ENCODE measurements at regions not wholly inside any gene's neighbourhood (a gene's known extent, or its start where the extent isn't known, plus 50 kb on each side); places are given as distances from the start of the nearest gene placed in this dataset.

DNA sequence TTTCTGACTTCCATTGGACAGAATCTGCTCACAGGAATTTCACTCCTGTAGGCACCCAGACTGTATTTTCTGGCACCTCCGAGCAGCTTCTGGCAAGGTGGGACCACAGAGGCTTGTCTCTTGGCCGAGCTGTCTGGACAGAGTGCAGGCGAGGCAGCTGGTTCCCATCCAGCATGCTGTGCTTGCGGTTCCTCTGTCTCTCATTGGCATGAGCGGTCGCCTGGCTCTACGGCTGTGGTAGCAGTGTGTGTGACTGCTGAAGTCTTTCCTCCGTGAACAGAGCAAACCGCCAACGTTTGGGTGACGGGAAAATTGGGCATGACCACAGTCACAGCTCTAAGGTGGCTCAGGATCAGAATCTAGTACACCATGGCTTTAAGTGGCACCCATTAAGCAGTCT lies 411.7 kb upstream of the NETO1 start:
- no peak for DNase-seq

DNA sequence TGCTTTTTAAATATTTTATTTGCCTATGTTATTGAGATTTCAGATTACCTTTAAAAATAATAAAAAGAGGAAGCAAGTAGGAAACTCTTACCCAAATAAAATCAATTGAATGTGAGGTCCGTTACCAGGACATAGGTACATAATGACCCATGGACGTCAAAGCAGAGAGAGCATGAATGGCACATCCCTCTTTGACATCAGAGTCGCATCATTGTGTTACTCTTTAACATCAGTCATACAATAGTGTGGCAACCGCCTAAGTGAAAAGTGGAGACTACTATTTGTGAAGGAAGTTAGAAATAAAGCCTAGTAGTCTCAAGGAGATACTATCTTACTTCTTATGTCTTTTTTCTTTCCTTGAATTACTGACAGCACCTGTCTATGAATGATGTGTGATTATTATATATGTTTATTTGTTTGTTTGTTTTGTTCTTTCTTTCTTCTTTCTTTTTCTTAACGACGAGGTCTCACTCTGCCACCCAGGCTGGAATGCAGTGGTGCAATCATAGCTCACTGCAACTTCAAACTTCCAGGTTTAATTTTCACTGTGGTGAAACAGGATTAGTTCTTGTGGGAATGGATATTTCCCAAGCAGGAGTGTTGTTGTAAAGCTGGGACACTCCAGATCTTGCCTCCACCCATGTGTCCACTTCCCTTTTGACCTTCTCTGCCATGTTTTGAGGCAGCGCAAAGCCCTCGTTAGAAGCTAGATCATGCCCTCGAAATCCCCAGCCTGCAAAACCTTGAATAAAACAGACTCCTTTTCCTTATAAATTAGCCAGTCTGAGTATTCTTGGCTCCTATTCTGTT lies 407.2 kb upstream of the NETO1 start:
- DNase-seq: no peak

DNA sequence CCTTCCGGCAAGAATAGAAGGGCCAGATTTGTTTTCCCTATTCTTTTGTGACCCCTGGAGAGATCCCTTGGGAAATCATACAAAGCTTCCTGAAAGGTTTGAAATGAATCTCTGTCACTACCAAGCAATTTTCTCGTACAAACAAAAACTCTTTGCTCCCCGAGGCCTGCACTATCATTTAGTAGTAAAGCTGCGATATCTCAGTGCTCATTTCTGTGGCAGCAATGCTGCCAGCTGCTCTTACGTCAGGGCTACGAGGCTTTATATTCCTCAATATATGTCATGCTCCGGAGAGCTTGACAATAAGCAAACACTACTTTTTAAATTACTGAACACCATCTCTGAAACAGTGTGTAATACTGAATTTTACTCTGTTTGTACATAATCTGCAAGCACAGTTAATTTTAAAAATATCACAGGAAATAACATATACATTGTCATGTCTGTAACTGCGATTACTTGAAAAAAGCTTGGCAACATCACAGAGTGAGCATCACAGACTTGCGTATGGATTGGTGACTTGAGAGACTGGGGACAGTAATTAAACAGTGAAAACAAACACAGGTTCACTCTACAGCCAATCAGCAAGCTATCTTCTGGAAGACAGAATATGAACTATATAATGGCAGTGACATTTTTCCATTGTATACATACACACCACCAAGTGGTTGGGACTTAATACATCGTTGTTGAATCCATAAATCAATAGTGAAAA lies 403.3 kb upstream of the NETO1 start:
- no peak for DNase-seq

DNA sequence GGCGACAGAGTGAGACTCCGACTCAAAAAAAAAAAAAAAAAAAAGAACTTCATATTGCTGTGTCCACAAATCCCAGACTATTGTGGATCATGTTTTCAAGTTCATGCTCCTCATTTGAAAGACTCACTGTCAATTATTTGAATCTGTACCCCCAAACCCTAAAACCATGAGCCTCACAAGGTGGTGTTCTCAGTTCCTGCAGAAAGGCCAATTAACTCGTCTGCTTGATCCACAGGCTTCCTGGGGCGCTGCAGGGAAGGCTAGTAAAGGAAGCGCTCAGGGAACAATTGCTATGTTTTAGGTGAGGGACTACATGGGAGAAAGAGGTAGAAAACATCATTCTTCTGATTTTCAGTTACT lies 396.8 kb upstream of the NETO1 start:
- no peak for DNase-seq

DNA sequence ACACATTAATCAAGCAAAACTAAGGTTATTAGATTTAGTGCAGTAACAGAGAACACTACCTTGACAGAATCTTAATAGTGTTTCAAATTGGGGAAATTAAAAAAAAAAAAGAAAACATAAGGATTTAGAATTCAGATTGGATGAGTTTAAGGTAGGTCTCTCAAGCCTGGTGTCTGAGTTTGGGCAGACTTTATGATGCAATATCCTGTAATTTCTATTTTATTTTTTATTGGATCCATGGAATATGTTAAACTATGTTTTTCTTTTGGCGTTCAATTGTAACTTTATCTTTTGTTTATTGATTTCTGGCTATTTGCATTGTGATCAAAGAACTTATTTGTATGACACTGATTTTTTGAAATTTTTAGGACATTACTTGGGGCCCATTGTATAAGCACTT lies 394.1 kb upstream of the NETO1 start:
- no peak for DNase-seq

DNA sequence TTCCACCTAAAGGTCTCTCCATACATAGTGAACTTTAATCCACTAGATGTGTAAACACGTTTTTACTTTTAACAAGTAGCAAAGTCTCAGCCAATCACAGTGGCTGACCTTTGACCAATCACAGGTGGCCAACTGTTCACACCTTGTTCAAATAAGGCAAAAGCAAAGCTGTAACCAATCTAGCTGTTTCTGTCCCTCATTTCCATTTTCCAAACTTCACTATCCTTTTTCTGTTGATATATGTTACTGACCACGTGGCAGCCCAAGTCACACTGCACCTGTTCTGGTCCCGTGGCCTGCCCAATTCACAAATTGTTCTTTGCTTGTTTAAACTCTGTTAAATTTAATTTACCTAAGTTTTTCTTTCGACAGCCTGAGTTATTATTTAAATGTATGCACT lies 393.5 kb upstream of the NETO1 start:
- DNase-seq: no peak

DNA sequence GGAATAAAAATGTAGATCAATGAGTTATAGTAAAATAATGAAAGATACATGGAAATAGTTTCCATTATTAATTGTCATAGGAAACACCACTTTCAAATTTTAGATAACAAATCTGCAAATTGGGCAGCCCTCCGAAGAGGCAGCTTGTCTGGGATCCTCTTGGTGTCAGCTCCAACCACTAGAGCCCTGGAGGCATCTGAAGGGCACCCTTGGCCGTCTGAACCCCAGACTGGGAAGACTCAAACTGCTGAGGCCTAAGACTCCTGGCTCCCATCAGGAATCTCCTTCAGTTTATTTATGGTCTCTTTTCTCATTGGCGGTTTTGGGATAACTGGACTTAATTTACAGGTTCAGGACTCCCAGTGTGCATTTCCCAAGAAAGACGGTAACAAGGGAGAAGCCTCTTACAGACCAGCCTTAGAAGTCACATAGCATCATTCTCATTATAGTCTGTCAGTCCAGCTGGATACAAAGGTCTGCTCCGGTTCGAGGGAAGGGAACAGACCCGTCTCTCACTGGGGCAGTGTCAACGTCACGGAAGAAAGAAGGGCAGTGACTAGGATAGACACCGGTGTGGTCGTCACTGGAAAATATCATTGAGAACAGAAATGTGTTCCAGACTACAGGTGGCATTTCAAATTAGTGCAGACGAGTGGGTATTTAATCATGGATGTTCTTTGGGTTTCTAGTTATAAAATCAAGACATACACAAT lies 390.7 kb upstream of the NETO1 start:
- DNase-seq: no peak

DNA sequence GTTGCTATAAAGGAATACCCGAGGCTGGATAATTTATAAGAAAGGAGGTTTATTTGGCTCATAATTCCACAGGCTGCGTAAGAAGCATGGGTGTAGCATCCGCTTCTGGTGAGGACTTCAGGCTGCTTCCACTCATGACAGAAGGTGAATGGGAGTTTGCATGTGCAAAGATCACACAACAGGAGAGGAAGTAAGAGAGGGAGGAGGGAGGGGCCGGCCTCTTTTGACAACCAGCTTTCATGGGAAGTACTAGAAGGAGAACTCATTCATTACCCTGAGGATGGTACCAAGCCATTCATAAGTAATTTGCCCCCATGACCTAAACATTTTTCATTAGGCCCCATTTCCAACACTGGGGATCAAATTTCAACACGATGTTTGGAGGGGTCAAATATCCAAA lies 386.8 kb upstream of the NETO1 start:
- no peak for DNase-seq

DNA sequence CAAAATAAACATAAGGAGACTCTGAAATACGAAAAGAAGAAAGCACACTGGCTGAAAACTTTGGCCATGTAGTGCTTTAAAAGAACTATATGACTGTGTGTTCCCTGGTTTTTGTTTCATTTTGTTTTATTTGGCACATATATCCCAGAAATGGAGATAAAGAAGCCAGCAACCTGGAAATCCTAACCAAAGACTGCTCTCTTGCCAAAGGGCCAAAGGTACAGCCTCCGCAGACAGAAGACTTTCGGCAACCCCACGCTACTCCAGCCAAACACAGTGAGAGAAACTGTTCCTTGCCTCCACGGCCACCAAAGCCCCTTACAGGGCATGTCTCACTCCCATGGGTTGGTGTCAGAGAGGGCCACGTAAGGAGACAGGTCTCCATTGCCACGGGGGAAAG lies 381.2 kb upstream of the NETO1 start:
- DNase-seq: no peak

DNA sequence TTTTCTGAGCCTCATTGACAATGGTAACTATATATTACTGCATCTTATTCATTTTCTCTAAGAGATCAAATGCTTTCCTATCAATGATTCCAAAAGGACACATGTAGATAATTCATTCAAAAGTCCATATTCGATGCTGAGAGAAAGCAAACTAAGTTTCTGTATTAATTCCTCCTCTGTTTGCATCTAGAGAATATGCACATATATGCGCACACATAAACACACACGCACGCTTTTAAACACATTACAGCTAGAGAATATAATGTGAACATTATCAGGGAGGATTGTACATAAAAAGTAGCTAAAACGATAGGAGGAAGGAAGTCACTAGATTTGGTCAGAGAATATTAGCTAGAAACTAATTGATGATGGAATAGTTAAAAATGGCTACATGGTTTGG lies 379.0 kb upstream of the NETO1 start:
- DNase-seq: no peak

DNA sequence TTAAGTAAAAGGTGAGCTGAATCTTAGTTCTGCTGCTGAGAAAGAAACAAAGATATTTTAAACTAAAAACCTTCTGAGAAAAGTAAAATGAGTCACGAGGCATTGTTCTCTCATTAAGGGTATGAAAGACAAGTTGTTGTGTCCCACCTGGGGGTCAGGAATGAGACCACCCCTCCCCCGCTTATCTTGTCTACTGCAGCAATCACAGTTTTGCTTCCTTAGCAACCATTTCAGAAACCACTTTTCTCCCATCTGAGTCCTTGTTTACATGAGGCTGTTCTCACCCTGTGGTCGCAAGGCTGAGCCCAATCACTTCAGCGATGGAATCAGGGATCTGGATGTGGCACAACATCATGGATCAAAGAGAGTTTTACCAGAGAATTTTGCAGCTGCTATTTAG lies 377.6 kb upstream of the NETO1 start:
- DNase-seq: no peak

DNA sequence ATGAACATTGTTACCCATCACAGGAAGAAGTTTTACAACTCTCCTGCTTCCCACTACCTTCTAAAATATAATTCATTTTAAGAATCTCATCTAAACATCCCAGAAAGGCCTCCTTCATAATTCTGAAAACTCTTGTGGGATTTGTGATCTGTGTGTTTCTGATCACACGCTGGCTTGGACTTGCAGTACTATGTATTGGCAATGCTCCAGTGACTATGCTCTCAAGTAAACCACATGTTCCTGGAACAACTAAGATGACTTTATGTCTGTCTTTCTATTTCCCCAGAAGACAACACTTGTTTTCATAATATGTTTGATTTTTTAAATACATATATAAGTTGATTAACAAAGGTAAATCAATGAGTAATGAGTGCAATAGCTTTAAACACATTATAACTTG lies 376.6 kb upstream of the NETO1 start:
- DNase-seq: no peak

DNA sequence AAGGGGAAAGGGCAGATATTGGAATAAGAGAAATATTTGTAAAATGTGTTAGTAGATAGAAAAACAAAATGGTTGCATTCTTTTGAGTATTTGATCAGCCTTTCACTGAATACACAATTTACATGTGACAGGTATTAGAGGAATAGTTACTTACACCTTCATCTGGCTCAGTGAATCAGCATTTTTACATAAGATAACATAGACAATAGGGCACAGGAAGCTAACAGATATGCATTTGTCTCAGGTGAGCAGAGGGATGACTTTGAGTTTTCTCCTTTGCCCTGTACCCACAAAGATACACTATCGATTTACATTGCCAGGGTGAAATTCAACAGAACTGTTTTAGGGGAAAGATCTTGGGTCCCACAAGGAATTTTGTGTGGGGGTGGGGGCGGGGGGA lies 373.1 kb upstream of the NETO1 start:
- DNase-seq: no peak

DNA sequence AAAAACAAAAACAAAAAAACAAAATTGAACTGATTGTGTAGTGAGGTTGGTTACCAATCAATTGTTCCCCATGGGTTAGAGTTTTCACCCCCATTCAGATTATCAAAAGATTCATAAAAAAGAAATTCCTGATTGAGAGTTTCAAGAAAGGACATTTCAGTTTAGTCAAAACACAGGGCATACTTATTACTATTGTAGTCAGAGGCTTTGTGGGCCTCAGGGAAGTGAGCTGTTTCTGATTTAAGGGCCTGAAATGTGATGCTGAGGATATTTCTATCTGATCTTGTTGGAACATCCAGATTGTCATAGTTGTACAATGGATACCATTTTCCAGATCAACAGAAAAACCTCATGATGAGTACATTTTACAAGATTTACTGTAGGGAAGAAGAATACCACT lies 368.1 kb upstream of the NETO1 start:
- DNase-seq: no peak

DNA sequence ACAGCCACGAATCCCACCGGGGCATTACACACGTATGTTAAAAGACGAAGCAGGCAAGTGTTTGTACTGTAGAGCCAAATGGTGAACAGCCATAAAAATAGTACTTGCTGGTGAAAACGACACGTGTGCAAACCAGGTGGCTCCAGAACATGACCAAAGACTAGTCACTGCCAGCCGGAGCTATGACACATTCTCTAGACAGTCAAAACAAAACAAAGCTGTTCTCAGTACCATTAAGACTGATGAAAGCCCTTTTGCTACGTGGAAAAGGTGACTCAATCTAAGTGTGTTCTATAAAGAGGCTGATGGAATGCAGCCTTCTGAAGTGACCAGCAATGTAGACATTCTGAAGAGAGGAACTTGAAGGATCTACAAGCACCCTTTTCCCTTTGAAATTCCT lies 367.7 kb upstream of the NETO1 start:
- DNase-seq: no peak

DNA sequence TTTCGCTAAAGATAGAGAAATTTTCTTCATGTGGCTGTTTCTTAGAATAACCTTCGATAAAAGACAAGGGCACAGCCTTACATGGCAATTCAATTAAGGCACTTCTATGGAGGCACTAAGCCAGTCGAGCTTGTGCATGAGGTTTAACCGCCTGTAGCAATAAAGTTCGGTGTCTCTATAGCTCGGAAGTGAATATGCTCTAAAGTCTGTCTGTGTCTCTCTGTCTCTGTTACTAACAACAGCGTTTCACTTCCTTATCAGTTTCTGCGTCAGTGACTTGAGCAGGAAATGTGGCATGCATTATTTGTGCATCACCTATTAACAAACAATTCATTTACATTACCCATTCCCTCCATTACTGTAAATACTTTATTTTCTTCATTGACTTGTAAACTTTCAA lies 365.1 kb upstream of the NETO1 start:
- DNase-seq: no peak

DNA sequence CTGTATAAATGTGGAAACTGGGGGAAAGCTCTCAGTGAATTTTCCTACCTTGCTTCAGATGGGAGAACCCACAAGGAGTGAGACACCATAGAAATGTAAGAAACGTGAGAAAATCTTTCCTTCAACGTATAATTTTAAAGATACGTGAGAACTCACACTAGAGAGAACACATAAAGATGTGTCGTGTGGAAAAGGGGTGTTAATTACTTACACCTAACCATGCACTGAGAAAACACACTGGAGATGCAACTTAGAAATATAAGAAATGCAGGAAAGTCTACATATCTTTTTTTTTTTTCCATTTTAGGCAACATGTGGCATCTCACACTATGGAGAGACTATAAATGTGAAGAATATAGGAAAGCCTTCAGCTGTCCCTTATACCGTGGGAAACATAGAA lies 352.9 kb upstream of the NETO1 start:
- DNase-seq: no peak

DNA sequence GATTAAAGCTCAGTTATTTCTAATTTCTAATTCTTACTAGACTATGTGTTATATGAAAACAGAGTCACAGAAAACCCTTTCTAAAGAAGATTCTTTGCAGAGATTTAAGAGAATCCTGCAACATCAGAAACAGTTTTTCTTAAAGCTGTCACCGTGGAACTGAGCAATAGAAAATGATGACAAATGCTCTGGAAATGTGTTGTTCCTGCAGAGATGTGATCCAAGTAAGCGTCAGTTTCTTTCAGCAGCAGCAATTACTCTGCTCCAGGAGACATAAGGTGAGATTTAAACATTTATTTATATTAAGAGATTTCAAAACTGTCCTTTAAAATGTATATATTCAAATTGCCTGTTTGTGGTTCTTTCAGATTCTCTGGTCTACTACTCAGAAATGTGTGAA lies 350.5 kb upstream of the NETO1 start:
- no peak for DNase-seq

DNA sequence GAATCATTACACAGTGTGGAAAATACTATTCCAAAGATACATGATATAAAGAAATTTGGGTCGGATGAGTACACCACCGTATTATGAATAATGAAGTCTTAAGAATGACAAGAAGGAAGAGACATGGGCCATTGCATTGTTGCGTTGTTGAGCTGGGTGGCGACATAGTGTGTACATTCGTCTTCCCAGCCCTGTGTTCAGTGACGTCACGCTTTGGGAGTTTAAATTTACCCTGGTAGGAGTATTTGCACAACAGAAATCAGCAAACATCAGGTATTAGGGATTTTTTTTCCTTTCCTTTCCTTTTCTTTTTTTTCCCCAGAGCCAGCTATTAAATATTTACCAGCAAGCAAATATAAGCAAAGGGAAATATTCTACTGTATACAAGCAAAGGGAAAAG lies 347.2 kb upstream of the NETO1 start:
- DNase-seq: no peak

DNA sequence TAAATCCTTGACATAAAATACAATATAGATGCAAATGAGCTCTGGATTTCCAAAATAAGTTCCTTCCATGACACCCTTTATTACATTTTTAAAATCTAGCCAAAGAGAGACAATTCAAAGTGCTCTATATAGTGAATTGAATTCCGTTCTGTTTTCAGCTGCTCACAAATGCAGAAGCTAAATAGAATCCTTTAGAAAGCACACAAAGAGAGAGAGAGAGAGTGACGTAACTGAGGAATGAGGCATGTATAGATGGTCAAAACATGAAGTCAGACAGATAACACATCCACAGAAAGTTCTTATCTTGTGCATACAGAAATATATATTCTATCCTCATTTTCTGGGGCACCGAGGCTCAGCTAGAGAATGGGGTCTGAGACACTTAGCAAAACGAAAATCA lies 344.7 kb upstream of the NETO1 start:
- DNase-seq: no peak

DNA sequence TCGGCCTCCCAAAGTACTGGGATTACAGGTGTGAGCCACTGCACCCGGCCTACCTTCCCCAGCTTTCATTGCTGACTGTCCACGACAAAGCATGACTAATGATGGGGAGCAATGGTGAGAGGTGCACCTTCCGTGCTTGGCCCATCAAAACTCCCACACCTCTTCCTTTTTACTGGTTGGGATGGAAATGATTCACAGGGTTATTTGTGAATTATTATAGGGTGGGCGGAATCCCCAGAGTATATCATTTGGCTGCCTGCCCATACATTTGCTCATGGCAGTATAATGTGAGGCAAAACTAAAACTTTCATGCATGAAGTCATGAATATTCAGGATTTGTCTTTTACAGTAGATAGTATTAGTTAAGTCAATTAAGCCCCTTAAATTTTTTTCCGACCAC lies 334.2 kb upstream of the NETO1 start:
- DNase-seq: no peak

DNA sequence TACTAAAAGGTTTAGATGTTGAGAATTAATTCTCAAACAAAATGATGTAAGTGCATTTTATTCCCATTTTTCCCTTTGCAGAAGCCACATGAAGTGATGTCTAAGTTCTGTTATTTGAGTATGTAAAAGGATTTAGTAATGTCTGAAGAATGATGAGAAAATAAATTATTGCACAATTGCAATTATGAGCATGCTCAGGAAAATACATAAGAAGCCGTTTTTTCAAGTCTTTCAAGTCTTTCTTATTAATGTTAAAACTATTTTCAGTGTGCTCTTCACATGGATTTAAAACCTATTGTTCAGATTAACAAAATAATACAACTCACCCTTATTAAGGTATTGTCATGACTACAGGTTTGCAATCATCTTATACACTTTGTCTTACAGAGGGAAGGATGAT lies 331.4 kb upstream of the NETO1 start:
- no peak for DNase-seq

DNA sequence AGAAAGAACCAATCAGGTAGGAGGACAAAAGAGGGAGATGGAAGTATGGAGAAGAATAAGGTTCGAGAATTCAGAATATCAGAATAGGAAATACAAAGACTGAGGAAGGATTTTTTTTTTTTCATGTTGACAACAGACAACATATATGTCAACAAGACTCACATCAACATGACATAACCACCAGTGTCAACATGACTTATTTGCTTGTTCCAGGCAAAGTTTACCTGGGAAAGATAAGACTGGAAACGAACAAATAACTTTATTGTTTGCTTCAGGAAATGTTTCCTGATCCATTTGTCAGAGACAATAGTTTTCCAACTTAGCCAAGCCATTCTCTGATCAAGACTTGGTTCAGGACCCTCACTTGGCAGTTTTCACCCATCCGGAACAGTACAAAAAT lies 321.9 kb upstream of the NETO1 start:
- DNase-seq: no peak

DNA sequence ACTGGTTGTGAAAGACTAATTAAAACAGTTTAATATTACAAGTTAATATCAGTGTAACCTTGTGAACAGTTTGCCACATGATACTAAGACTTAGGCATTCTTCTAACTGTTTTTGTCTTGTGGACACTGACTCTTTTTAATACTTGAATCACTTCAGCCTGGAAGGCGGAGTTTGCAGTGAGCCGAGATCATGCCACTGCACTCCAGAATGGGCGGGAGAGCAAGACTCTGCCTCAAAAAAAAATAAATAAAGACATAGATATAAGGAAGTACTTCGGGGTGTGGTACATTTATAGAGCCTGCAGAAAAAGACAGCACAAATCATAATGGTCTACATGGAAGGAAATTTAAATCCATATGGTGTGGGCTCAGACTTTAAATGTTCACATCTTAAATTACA lies 300.4 kb upstream of the NETO1 start:
- DNase-seq: no peak

Measured in inflammatory macrophage (primary cell).